Psoas muscle (tissue), 7 donors: ENCODE measurements at regions not wholly inside any gene's neighbourhood (a gene's known extent, or its start where the extent isn't known, plus 50 kb on each side); places are given as distances from the start of the nearest gene placed in this dataset.

Experiments used
- ATAC-seq, 4 donors: fragments of 200-7000 bp; cut with Tn5 transposase; one replicate each; pipeline ENCODE4 v1.9.1; 2020; ENCODE audit warnings: moderate library complexity in 3 of 4, mild to moderate bottlenecking in 2 of 4
- DNase-seq, 2 donors: peaks; one replicate each; pipeline ENCODE4 v3.0.0-alpha.2; 2020
- H3K27ac ChIP-seq: fragments of 200-600 bp; one replicate; pipeline ENCODE4 v1.8.0; 2022
- H3K27me3 ChIP-seq, 3 donors: fragments of 200-600 bp in 1 of 3; one replicate each; pipeline versions ENCODE4 v1.6.1 to v1.8.0; 2013 to 2022; ENCODE audit warnings: low read length in 2 of 3, mild to moderate bottlenecking in 2 of 3, moderate library complexity in 1 of 3; ENCODE audit not compliant: insufficient read depth in 3 of 3
- H3K36me3 ChIP-seq, 2 donors: fragments of 200-600 bp in 1 of 2; one replicate each; pipeline versions ENCODE4 v1.6.1 to v1.8.0; 2013 to 2022; ENCODE audit warnings: low read depth in 1 of 2, mild to moderate bottlenecking in 1 of 2, moderate library complexity in 1 of 2; ENCODE audit not compliant: insufficient read depth in 1 of 2
- H3K4me1 ChIP-seq: fragments of 200-600 bp; one replicate; pipeline ENCODE4 v1.8.0; 2022
- H3K4me3 ChIP-seq: fragments of 200-600 bp; one replicate; pipeline ENCODE4 v1.8.0; 2022; ENCODE audit warnings: mild to moderate bottlenecking
- H3K9me3 ChIP-seq: fragments of 200-600 bp; one replicate; pipeline ENCODE4 v1.8.0; 2022
- WGBS, 3 donors: extraction: QIAGEN DNeasy Blood & Tissue Kit; methylation state at CpG; one replicate each; pipeline versions ENCODE4 v1.1.6 to v1.1.7; 2013; 5-methylcytosine and 5-hydroxymethylcytosine counted together
- intact Hi-C, 2 donors: fragments of 100-400 bp; cut with DNase I; formaldehyde crosslinking; loops; one replicate each; pipeline versions ENCODE4 v1.11.0 to v1.14.2; 2022
- TF ChIP-seq, protein P1 (sequence below): fragments of 200-600 bp; IDR thresholded peaks from one replicate; pipeline ENCODE4 v1.8.0; 2022; ENCODE audit warnings: antibody characterized with exemption
- donor health status: healthy with polysubstance abuse.
- donor health status: DM: no; HTN: no; CAD: no; lungs with moderate emphysema.
- donor health status: Bipolar disorder and iron deficiency.
- donor health status: healthy.
- donor health status: DM: yes; HTN: yes; CAD: no.
- donor health status: DM: no; HTN: no; CAD: no.
- donor health status: DM: yes; HTN: yes; CAD: no.

DNA sequence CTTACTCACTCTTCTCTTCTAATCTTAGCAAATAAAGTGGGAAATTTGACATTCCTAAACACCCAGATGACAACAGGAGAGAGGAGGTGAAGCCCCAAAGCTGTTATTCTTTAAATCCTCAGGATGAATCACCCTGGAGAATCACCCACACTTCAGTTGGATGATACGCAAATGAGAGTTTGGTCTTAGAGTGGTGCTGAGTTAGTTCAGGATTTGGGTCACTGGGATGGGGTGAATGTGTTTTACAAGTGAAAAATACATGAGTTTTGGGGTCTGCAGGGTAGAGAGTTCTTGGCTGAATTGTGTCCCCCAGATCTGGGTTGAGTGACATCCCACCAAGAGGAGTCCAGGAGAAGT lies 117.2 kb downstream of the GGTLC2 start:
- intact Hi-C loops: no loop called here
- no peaks in the 10 kb centered on the region for H3K4me1 ChIP-seq
- TF ChIP-seq, protein P1, sequence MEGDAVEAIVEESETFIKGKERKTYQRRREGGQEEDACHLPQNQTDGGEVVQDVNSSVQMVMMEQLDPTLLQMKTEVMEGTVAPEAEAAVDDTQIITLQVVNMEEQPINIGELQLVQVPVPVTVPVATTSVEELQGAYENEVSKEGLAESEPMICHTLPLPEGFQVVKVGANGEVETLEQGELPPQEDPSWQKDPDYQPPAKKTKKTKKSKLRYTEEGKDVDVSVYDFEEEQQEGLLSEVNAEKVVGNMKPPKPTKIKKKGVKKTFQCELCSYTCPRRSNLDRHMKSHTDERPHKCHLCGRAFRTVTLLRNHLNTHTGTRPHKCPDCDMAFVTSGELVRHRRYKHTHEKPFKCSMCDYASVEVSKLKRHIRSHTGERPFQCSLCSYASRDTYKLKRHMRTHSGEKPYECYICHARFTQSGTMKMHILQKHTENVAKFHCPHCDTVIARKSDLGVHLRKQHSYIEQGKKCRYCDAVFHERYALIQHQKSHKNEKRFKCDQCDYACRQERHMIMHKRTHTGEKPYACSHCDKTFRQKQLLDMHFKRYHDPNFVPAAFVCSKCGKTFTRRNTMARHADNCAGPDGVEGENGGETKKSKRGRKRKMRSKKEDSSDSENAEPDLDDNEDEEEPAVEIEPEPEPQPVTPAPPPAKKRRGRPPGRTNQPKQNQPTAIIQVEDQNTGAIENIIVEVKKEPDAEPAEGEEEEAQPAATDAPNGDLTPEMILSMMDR: no peak
- H3K36me3 ChIP-seq: no peaks in the 10 kb centered on the region
- no peak for DNase-seq
- no peak overlapping the region for H3K27ac ChIP-seq
- no peaks in the 10 kb centered on the region for H3K9me3 ChIP-seq
- no peak overlapping the region for H3K4me3 ChIP-seq
- H3K27me3 ChIP-seq: no peaks in the 10 kb centered on the region
- ATAC-seq: no peak
- 93 to 100% (median 95%) methylated on average over 1 of the region's 1 CpG for WGBS, 3 donors

DNA sequence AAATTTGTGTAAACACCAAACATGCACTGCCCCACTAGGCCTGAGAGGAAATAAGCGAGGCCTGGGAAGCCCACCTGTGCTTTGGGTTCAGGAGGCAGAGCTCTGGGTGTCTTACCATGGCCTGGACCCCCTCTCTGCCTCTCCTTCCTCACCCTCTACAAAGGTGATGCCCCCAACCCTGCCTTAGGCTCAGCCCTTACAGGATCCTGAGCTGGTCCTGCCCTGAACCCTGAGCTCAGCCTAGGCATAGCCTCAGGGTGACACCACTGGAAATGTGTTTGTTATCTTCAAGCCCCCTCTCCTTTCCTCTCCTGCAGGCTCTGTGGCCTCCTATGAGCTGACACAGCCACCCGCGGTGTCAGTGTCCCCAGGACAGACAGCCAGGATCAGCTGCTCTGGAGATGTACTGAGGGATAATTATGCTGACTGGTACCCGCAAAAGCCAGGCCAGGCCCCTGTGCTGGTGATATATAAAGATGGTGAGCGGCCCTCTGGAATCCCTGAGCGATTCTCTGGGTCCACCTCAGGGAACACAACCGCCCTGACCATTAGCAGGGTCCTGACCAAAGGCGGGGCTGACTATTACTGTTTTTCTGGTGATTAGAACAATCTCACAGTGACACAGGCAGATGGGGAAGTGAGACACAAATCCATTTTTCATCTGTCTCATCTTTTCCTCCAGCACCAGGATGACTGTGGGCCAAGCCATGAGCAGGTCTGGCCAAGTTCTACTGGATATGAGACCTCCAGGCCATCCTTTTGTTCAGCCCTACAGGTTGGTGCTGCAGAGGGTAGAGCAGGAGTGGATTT lies 117.8 kb downstream of the GGTLC2 start:
- Histone ChIP-seq H3K36me3 (no peaks in the 10 kb centered on the region), H3K9me3 (no peaks in the 10 kb centered on the region), H3K27me3 (no peaks in the 10 kb centered on the region), H3K4me1 (no peaks in the 10 kb centered on the region), H3K4me3 (no peak overlapping the region), H3K27ac (no peak overlapping the region)
- WGBS, 3 donors: 88 to 93% (median 89%) methylated on average over 8 of the region's 8 CpGs
- ATAC-seq: no peak
- intact Hi-C loops: no loop called here
- no peak for DNase-seq
- TF ChIP-seq, protein P1: no peak

DNA sequence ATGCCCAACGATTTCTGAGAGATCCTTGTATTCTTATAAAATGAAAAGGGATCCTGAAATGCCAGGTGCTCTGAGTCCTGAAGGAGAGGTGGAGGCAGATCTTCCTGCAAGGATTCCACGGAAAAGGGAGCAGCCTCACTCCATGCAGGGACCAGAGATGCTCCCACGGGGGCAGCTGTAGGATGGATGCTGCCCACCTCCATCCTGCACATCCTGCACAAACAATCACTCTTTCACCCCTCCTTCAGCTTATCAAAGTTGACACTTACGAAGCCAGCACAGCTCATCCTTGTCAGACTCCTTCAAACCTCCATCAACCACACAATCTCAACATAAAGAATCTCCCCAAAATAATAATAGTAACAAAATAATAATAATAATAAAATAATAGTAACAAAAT lies 119.1 kb downstream of the GGTLC2 start:
- Histone ChIP-seq H3K36me3 (no peaks in the 10 kb centered on the region), H3K4me1 (no peaks in the 10 kb centered on the region), H3K9me3 (no peaks in the 10 kb centered on the region), H3K27me3 (no peaks in the 10 kb centered on the region), H3K4me3 (no peak overlapping the region), H3K27ac (no peak overlapping the region)
- intact Hi-C loops: no loop called here
- TF ChIP-seq, protein P1: no peak
- 81 to 88% (median 82%) methylated on average over 4 of the region's 4 CpGs for WGBS, 3 donors
- ATAC-seq: no peak
- DNase-seq: no peak

DNA sequence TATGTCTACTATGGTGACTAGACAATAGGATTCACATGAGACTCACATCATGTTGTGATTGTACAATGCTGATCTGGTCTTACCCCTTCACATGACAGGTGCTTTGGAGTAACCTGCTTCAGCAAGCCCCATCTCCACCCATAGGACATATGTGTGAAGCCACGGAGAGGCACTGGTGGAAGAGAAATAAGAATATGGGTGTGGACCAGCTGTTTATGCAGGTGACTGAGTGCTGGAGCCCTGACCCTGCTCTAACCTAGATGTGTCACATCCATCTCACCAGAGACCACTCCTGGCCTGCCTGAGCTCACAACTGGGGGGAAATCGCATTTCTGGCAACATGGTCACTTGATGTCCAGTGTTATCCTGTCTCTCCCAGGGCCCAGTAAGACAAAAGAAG lies 119.7 kb downstream of the GGTLC2 start:
- H3K27ac ChIP-seq: no peak overlapping the region
- H3K36me3 ChIP-seq: no peaks in the 10 kb centered on the region
- H3K9me3 ChIP-seq: no peaks in the 10 kb centered on the region
- WGBS, 3 donors: 62 to 70% (median 66%) methylated on average over 2 of the region's 2 CpGs
- TF ChIP-seq, protein P1: no peak
- intact Hi-C loops: no loop called here
- no peaks in the 10 kb centered on the region for H3K4me1 ChIP-seq
- DNase-seq: no peak
- no peak for ATAC-seq
- no peaks in the 10 kb centered on the region for H3K27me3 ChIP-seq
- H3K4me3 ChIP-seq: no peak overlapping the region
